Common myeloid progenitor, CD34-positive (primary cell): ENCODE measurements at regions not wholly inside any gene's neighbourhood (a gene's known extent, or its start where the extent isn't known, plus 50 kb on each side); places are given as distances from the start of the nearest gene placed in this dataset.

Source experiments
- CTCF ChIA-PET: fragments of 350-600 bp; sonication (Branson Sonifier 250); formaldehyde crosslinking; loops from one replicate; lab custom pipeline; 2021; ENCODE audit warnings: antibody characterized with exemption; lab: Charles Lee
- POLR2A ChIA-PET: fragments of 350-600 bp; sonication (Branson Sonifier 250); formaldehyde crosslinking; loops from one replicate; lab custom pipeline; 2021; ENCODE audit warnings: antibody characterized with exemption; lab: Charles Lee
- DNase-seq, 3 donors: peaks; one replicate each; pipeline versions ENCODE4 v3.0.0 to v3.0.0-alpha.2; 2013
- H3K27ac ChIP-seq, 2 experiments: 1 replicate in 1 of 2; 2 replicates in 1 of 2; pipeline ENCODE4 v1.7.0; 2013; ENCODE audit warnings: inconsistent platforms in 2 of 2, low read length in 2 of 2, mild to moderate bottlenecking in 2 of 2, low read depth in 1 of 2, moderate library complexity in 1 of 2; ENCODE audit not compliant: severe bottlenecking in 2 of 2, insufficient read depth in 1 of 2, poor library complexity in 1 of 2
- H3K27me3 ChIP-seq, 5 experiments: replicated peaks in 2 of 5; 1 replicate in 3 of 5; 2 replicates in 2 of 5; pipeline versions ENCODE4 v1.6.1 to v1.7.0; 2013; ENCODE audit warnings: low read length in 4 of 5, mild to moderate bottlenecking in 2 of 5, moderate library complexity in 2 of 5, inconsistent platforms in 1 of 5; ENCODE audit not compliant: insufficient read depth in 5 of 5, control insufficient read depth in 4 of 5
- H3K36me3 ChIP-seq, 4 experiments: 1 replicate in 2 of 4; 2 replicates in 2 of 4; pipeline versions ENCODE4 v1.6.1 to v1.7.0; 2013; ENCODE audit warnings: low read length in 3 of 4, control low read depth in 1 of 4, mild to moderate bottlenecking in 1 of 4; ENCODE audit not compliant: control insufficient read depth in 4 of 4, insufficient read depth in 4 of 4
- H3K4me1 ChIP-seq, 4 experiments: 1 replicate in 3 of 4; 2 replicates in 1 of 4; pipeline versions ENCODE4 v1.6.1 to v1.7.1; 2013; ENCODE audit warnings: low read length in 3 of 4, mild to moderate bottlenecking in 3 of 4, control low read depth in 1 of 4, inconsistent platforms in 1 of 4, moderate library complexity in 1 of 4; ENCODE audit not compliant: control insufficient read depth in 4 of 4, insufficient read depth in 4 of 4; ENCODE audit errors: control extremely low read depth in 1 of 4
- H3K4me3 ChIP-seq, 7 experiments: 1 replicate in 4 of 7; 2 replicates in 3 of 7; pipeline versions ENCODE4 v1.5.1 to v1.7.0; 2013; ENCODE audit warnings: mild to moderate bottlenecking in 7 of 7, low read length in 6 of 7, moderate library complexity in 6 of 7, inconsistent platforms in 2 of 7, low read depth in 2 of 7, control low read depth in 1 of 7; ENCODE audit not compliant: insufficient read depth in 4 of 7, control insufficient read depth in 1 of 7; ENCODE audit errors: extremely low read depth in 1 of 7
- H3K9me3 ChIP-seq, 5 experiments: 1 replicate in 4 of 5; 2 replicates in 1 of 5; pipeline versions ENCODE4 v1.6.1 to v1.7.1; 2013; ENCODE audit warnings: low read length in 4 of 5, mild to moderate bottlenecking in 2 of 5, inconsistent platforms in 1 of 5, low read depth in 1 of 5, moderate library complexity in 1 of 5; ENCODE audit not compliant: control insufficient read depth in 4 of 5, insufficient read depth in 2 of 5; ENCODE audit errors: control extremely low read depth in 1 of 5
- WGBS: methylation state at CpG from one replicate; pipeline ENCODE4 v1.1.5; 2013; ENCODE audit not compliant: insufficient coverage; 5-methylcytosine and 5-hydroxymethylcytosine counted together

DNA sequence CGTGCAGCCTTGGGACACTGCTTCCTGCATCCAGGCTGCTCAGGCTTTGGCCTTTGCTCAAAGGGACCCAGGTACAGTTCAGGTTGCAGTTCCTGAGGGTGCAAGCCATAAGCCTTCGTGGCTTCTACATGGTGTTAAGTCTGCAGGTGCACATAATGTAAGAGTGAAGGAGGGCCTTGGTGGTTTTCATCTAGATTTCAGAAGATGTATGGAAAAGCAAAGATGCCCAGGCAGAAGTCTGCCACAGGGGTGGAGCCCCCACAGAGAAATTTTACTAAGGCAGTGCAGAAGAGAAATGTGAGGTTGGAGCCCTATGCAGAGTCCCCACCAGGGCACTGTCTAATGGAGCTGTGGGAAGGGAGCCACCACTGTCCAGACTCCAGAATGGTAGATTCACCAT lies 200.9 kb downstream of the ICE1 start:
- 89% methylated on average over 2 of the region's 2 CpGs for WGBS
- CTCF ChIA-PET, result interaction anchor here (1.1 kb wide), 1 partner anchor 21 kb away, joined by 3 read pairs; no protein-coding TSS in a partner anchor
- POLR2A ChIA-PET, result no interaction called here

DNA sequence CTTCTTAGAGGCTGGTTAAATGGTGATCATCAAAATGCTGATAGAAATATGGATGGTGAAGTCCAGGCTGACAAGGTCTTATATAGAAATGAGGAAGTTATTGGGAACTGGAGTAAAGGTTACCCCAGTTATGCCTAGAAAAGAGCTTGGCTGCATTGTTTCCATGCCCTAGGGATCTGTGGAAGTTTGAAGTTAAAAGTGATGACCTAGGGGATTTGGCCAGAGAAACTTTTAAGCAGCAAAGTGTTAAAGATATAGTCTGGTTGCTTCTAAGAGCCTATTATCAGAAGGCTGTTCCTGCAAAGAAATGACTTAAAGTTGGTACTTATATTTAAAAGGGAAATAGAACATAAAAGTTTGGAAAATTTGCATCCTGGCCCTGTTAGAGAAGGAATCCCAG lies 200.3 kb downstream of the ICE1 start:
- no peak for DNase-seq
- ChIA-PET POLR2A (no interaction called here), CTCF (no interaction called here)
- no peak overlapping the region for H3K4me3 ChIP-seq
- H3K9me3 ChIP-seq, result peaks cover 0 to 4% (median 4%) of the 10 kb centered on the region in 5 experiments
- H3K27me3 ChIP-seq, result no peaks in the 10 kb centered on the region
- H3K27ac ChIP-seq, result no peak overlapping the region
- H3K4me1 ChIP-seq, result no peaks in the 10 kb centered on the region
- no peaks in the 10 kb centered on the region for H3K36me3 ChIP-seq

More for the DNA sequence above, 200.9 kb downstream of the ICE1 start:
- no peaks in the 10 kb centered on the region for H3K36me3 ChIP-seq
- H3K4me3 ChIP-seq, result no peak overlapping the region
- no peak for DNase-seq
- peaks cover 0 to 4% (median 4%) of the 10 kb centered on the region in 5 experiments for H3K9me3 ChIP-seq
- H3K27me3 ChIP-seq, result no peaks in the 10 kb centered on the region
- no peak overlapping the region for H3K27ac ChIP-seq
- no peaks in the 10 kb centered on the region for H3K4me1 ChIP-seq

- POLR2A ChIA-PET, result no interaction called here
- CTCF ChIA-PET, result no interaction called here
- H3K9me3 ChIP-seq, result peaks cover 0 to 4% (median 2%) of the 10 kb centered on the region in 5 experiments
- no peaks in the 10 kb centered on the region for H3K4me1 ChIP-seq
- no peaks in the 10 kb centered on the region for H3K36me3 ChIP-seq
- DNase-seq, result no peak
- no peak overlapping the region for H3K27ac ChIP-seq
- peaks cover 0 to 4% (median 2%) of the 10 kb centered on the region in 5 experiments for H3K27me3 ChIP-seq
- 95% methylated on average over 3 of the region's 3 CpGs for WGBS
- H3K4me3 ChIP-seq, result no peak overlapping the region
These were observed 197.1 kb downstream of the ICE1 start for GRCh38 chr5:5619546-5619945.

DNA sequence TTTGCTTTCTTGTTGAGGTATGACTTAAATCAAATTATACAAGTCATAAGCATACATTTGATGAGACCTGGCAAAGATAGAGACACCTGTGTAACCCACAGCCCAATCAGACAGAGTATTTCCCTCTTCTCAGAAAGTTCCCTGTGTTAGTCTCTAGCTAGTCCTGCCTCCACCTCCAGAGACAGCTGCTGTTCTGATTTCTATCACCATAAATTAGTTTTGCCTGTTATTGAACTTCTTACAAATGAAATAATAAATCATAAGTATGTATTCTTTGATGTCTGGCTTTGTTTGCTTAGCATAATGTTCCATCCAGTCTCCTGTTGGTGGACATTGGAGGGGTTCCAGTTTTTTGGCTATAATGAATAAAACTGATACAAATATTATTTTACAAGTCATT lies 194.5 kb downstream of the ICE1 start:
- POLR2A ChIA-PET, result no interaction called here
- CTCF ChIA-PET, result interaction anchor here (1.1 kb wide), 1 partner anchor 15 kb away, joined by 4 read pairs; no protein-coding TSS in a partner anchor

DNA sequence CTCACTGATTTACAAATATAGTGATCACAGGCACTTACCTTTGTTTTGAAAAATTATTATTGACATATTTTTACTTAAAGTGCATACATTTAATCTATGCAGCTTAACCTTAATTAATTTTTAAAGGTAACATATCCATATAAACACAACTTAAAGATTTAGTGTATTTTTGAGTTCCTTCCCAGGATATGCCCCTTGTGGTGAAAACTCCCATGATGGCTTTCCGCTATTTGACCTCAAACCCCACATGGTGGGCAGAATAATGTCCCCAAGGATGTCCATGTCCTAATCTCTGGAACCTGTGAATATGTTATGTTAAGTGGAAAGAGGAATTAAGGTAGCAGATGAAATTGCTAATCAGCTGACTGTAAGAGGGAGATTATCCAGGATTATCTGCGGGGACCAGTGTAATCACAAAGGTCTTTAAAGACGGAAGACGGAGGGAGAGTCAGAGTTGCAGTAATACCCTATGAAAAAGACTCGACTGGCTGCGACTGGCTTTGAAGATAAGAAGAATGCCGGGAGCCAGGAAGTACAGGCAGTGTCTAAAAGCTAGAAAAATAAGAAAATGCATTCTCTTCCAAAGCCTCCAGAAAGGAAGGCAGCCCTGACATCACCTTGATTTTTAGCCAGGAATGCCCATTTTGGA lies 193.9 kb downstream of the ICE1 start:
- CTCF ChIA-PET, result no interaction called here
- Histone ChIP-seq H3K27me3 (peaks cover 0 to 4% (median 2%) of the 10 kb centered on the region in 5 experiments), H3K27ac (no peak overlapping the region), H3K36me3 (no peaks in the 10 kb centered on the region), H3K9me3 (no peaks in the 10 kb centered on the region), H3K4me3 (no peak overlapping the region), H3K4me1 (no peaks in the 10 kb centered on the region)
- no peak for DNase-seq
- WGBS, result 21% methylated on average over 7 of the region's 7 CpGs
- POLR2A ChIA-PET, result no interaction called here

More for the DNA sequence above, 194.5 kb downstream of the ICE1 start:
- Histone ChIP-seq H3K4me3 (no peak overlapping the region), H3K9me3 (peaks cover 0 to 1% (median 0%) of the 10 kb centered on the region in 5 experiments), H3K4me1 (no peaks in the 10 kb centered on the region), H3K36me3 (no peaks in the 10 kb centered on the region), H3K27ac (no peak overlapping the region), H3K27me3 (peaks cover 0 to 4% (median 2%) of the 10 kb centered on the region in 5 experiments)
- DNase-seq, result no peak

DNA sequence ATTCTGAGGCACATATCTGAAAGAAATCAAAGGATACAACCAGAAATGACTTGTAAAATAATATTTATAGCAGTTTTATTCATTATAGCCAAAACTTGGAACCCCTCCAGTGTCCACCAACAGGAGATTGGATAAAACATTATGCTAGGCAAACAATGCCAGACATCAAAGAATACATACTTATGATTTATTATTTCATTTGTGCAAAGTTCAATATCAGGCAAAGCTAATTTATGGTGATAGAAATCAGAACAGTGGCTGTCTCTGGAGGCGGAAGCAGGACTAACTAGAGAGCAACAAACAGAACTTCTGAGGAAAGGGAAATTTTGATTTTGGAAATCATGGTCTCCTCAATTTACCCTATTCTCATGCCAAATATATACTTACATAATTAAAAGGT lies 193.1 kb downstream of the ICE1 start:
- H3K4me1 ChIP-seq, result no peaks in the 10 kb centered on the region
- CTCF ChIA-PET, result no interaction called here
- H3K27ac ChIP-seq, result no peak overlapping the region
- H3K27me3 ChIP-seq, result peaks cover 0 to 4% (median 2%) of the 10 kb centered on the region in 5 experiments
- POLR2A ChIA-PET, result no interaction called here
- DNase-seq, result no peak
- H3K36me3 ChIP-seq, result no peaks in the 10 kb centered on the region
- H3K9me3 ChIP-seq, result no peaks in the 10 kb centered on the region
- no peak overlapping the region for H3K4me3 ChIP-seq
- WGBS, result no CpG with 5 or more reads among the region's 1 CpG

DNA sequence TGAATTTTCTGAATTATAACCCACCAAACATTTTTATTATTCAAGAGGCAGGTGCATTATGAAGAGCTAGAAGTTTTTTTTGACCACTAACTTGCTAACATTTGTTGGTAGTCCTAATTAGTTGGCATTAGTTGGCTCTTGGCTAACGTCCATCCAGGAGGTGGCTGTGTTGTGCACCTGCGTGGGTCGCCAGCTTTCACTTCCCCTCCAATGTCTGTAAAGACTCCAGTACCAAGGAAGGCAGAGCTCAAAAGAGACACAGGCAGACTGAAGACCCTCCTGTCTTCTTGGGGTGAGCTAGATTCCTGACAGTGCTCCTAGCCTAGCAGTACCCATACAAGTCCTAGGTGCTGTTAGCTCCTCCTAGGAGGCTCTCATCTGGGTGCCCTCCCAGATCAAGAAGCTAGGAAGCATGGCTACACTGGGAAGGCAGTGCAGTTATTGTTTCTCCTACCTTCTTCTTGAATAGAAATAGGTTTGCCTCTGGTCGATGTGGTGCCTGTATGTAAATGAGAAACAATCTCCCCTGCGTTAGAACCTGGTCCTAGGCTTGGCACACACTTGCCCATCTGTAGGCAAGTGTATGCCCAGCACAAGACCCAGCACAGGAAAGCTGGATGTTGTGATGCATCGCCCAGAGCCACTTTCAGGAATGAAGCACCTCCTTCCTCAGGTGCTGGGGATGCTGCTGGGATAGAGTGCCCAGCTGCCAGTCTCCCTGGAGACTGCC lies 190.9 kb downstream of the ICE1 start:
- CTCF ChIA-PET, result no interaction called here
- DNase-seq, result no peak

More for the DNA sequence above, 190.9 kb downstream of the ICE1 start:
- Histone ChIP-seq H3K9me3 (peaks cover 0 to 1% (median 0%) of the 10 kb centered on the region in 5 experiments), H3K36me3 (no peaks in the 10 kb centered on the region), H3K4me3 (no peak overlapping the region), H3K4me1 (no peaks in the 10 kb centered on the region), H3K27me3 (peaks cover 0 to 4% (median 2%) of the 10 kb centered on the region in 5 experiments), H3K27ac (no peak overlapping the region)
- WGBS, result 87% methylated on average over 6 of the region's 6 CpGs
- POLR2A ChIA-PET, result interaction anchor here (1.3 kb wide), 1 partner anchor 24 kb away, joined by 4 read pairs; no protein-coding TSS in a partner anchor
